SK-N-SH (cell line): ENCODE measurements at regions not wholly inside any gene's neighbourhood (a gene's known extent, or its start where the extent isn't known, plus 50 kb on each side); places are given as distances from the start of the nearest gene placed in this dataset.

ENCODE experiments used
- CTCF ChIA-PET: fragments of 300-600, 350-600 bp; formaldehyde crosslinking; extraction: SDS; loops from one replicate; lab custom pipeline; 2021; lab: Yijun Ruan, JAX
- POLR2A ChIA-PET: fragments of 350-600 bp; sonication (Branson Sonifier 250); formaldehyde crosslinking; extraction: SDS; loops from one replicate; lab custom pipeline; 2020; ENCODE audit warnings: antibody characterized with exemption, inconsistent platforms; lab: Yijun Ruan, JAX
- DNase-seq: peaks from one replicate; pipeline ENCODE4 v3.0.0; 2012
- H2AFZ ChIP-seq: fragments of 200-600 bp; sonication (generic); 2 replicates; pipeline ENCODE4 v1.8.1; 2016; ENCODE audit warnings: antibody characterized with exemption, mild to moderate bottlenecking, low read depth
- H3F3A ChIP-seq: fragments of 200-600 bp; sonication (generic); replicated peaks from 2 replicates; pipeline ENCODE3; 2016; ENCODE audit warnings: antibody characterized with exemption, mild to moderate bottlenecking; ENCODE audit not compliant: insufficient read depth
- H3K27ac ChIP-seq, 2 experiments: fragments of 200-500 bp in 1 of 2; fragments of 200-600 bp in 1 of 2; sonication (Bioruptor generic) in 1 of 2; sonication (generic), shearing (Covaris generic) in 1 of 2; 2 replicates each; pipeline versions ENCODE4 v1.5.1 to v1.6.1; 2014 to 2016; ENCODE audit warnings: low read depth in 2 of 2, inconsistent platforms in 1 of 2, low read length in 1 of 2, mild to moderate bottlenecking in 1 of 2, mixed read lengths in 1 of 2
- H3K27me3 ChIP-seq: fragments of 200-600 bp; sonication (generic), shearing (Covaris generic); 2 replicates; pipeline ENCODE4 v1.6.1; 2016; ENCODE audit warnings: mixed run types; ENCODE audit not compliant: insufficient read depth
- H3K36me3 ChIP-seq, 2 experiments: fragments of 200-500 bp in 1 of 2; fragments of 200-600 bp in 1 of 2; sonication (Bioruptor generic) in 1 of 2; sonication (generic) in 1 of 2; replicated peaks in 1 of 2; 2 replicates each; pipeline versions ENCODE3 to v1.5.1; 2014 to 2016; ENCODE audit warnings: low read length in 1 of 2, mild to moderate bottlenecking in 1 of 2; ENCODE audit not compliant: insufficient read depth in 2 of 2, control insufficient read depth in 1 of 2
- H3K4me1 ChIP-seq, 2 experiments: fragments of 200-500 bp in 1 of 2; fragments of 200-600 bp in 1 of 2; sonication (Bioruptor generic) in 1 of 2; sonication (generic), shearing (Covaris generic) in 1 of 2; 2 replicates each; pipeline versions ENCODE4 v1.5.1 to v1.6.1; 2014 to 2016; ENCODE audit warnings: low read depth in 1 of 2, low read length in 1 of 2, mixed run types in 1 of 2; ENCODE audit not compliant: insufficient read depth in 2 of 2, control insufficient read depth in 1 of 2
- H3K4me2 ChIP-seq: fragments of 200-600 bp; sonication (generic), shearing (Covaris generic); 2 replicates; pipeline ENCODE4 v1.6.1; 2017; ENCODE audit warnings: mixed run types
- H3K4me3 ChIP-seq, 2 experiments: fragments of 200-500 bp in 1 of 2; fragments of 200-600 bp in 1 of 2; sonication (Bioruptor generic) in 1 of 2; sonication (generic), shearing (Covaris generic) in 1 of 2; 2 replicates each; pipeline versions ENCODE4 v1.5.1 to v1.8.1; 2014 to 2016; ENCODE audit warnings: low read depth in 2 of 2, inconsistent platforms in 1 of 2, low read length in 1 of 2, mild to moderate bottlenecking in 1 of 2, mixed read lengths in 1 of 2, moderate library complexity in 1 of 2
- H3K79me2 ChIP-seq: fragments of 200-600 bp; sonication (generic); 2 replicates; pipeline ENCODE4 v1.8.1; 2017; ENCODE audit warnings: mild to moderate bottlenecking; ENCODE audit not compliant: insufficient read depth
- H3K9ac ChIP-seq: fragments of 200-600 bp; sonication (generic); 2 replicates; pipeline ENCODE4 v1.6.1; 2017; ENCODE audit warnings: mixed run types
- H3K9me2 ChIP-seq: fragments of 200-600 bp; sonication (generic); 2 replicates; pipeline ENCODE4 v1.6.1; 2017; ENCODE audit warnings: mixed run types
- H3K9me3 ChIP-seq: fragments of 200-600 bp; sonication (generic); 2 replicates; pipeline ENCODE4 v1.6.1; 2017; ENCODE audit warnings: mixed run types, mild to moderate bottlenecking, moderate library complexity
- H4K20me1 ChIP-seq: fragments of 200-600 bp; sonication (generic); 2 replicates; pipeline ENCODE4 v1.6.1; 2017; ENCODE audit warnings: mild to moderate bottlenecking, mixed run types; ENCODE audit not compliant: insufficient read depth
- EP300 ChIP-seq, 2 experiments: IDR thresholded peaks; 2 replicates each; pipeline versions ENCODE4 v1.4.0 to v1.6.1; 2012; ENCODE audit warnings: borderline replicate concordance in 1 of 2, low read depth in 1 of 2, low read length in 1 of 2
- EZH2phosphoT487 ChIP-seq: fragments of 200-600 bp; sonication (generic); IDR thresholded peaks from 2 replicates; pipeline ENCODE4 v1.6.1; 2017; ENCODE audit warnings: low read depth, mixed run types, mild to moderate bottlenecking, antibody characterized with exemption, moderate library complexity, borderline replicate concordance
- FOXJ3 ChIP-seq: sonication (generic); formaldehyde crosslinking; IDR thresholded peaks from 2 replicates; pipeline ENCODE4 v1.5.1; 2020; ENCODE audit warnings: mild to moderate bottlenecking, missing genetic modification reagents
- FOXM1 ChIP-seq: IDR thresholded peaks from 2 replicates; pipeline ENCODE4 v1.4.0; 2012; ENCODE audit warnings: low read depth, mild to moderate bottlenecking
- JUND ChIP-seq: IDR thresholded peaks from 2 replicates; pipeline ENCODE4 v1.4.0; 2012
- MAX ChIP-seq: IDR thresholded peaks from 2 replicates; pipeline ENCODE4 v1.4.0; 2012; ENCODE audit warnings: low read depth
- MEF2A ChIP-seq: IDR thresholded peaks from 2 replicates; pipeline ENCODE4 v1.4.0; 2012; ENCODE audit warnings: low read depth, borderline replicate concordance
- MXI1 ChIP-seq: IDR thresholded peaks from 2 replicates; pipeline ENCODE4 v1.6.1; 2012; ENCODE audit warnings: mild to moderate bottlenecking, low read depth, low read length, improper control_type of control experiment
- NFIC ChIP-seq: IDR thresholded peaks from 2 replicates; pipeline ENCODE4 v1.4.0; 2012; ENCODE audit warnings: borderline replicate concordance
- NRF1 ChIP-seq: IDR thresholded peaks from 2 replicates; pipeline ENCODE4 v1.6.1; 2012; ENCODE audit warnings: low read depth, mild to moderate bottlenecking, low read length
- RCOR1 ChIP-seq: fragments of 150-350 bp; IDR thresholded peaks from 2 replicates; pipeline ENCODE4 v1.6.1; 2017; ENCODE audit warnings: antibody characterized with exemption, low read length
- SIN3A ChIP-seq: IDR thresholded peaks from 2 replicates; pipeline ENCODE4 v1.6.1; 2012; ENCODE audit warnings: low read depth, mild to moderate bottlenecking, low read length, moderate library complexity, borderline replicate concordance
- TAF1 ChIP-seq: IDR thresholded peaks from 2 replicates; pipeline ENCODE4 v1.6.1; 2012; ENCODE audit warnings: low read depth, mild to moderate bottlenecking, low read length, moderate library complexity, borderline replicate concordance
- TCF12 ChIP-seq: IDR thresholded peaks from 2 replicates; pipeline ENCODE4 v1.4.0; 2012
- YY1 ChIP-seq: IDR thresholded peaks from 2 replicates; pipeline ENCODE4 v1.4.0; 2012; ENCODE audit warnings: low read depth, mild to moderate bottlenecking
- WGBS: methylation state at CpG from one replicate; pipeline ENCODE4 v1.1.6; 2017; ENCODE audit warnings: low lambda C conversion rate; 5-methylcytosine and 5-hydroxymethylcytosine counted together
- TF ChIP-seq, protein P1 (sequence below): fragments of 200-600 bp; sonication (generic); IDR thresholded peaks from 2 replicates; pipeline ENCODE4 v1.6.1; 2017; ENCODE audit warnings: antibody characterized with exemption, mild to moderate bottlenecking, moderate library complexity
- TF ChIP-seq, protein P2 (sequence below): IDR thresholded peaks from 2 replicates; pipeline ENCODE4 v1.6.1; 2012; ENCODE audit warnings: mild to moderate bottlenecking, low read depth, low read length, moderate library complexity

- Histone ChIP-seq H3K9ac (no peak overlapping the region), H3K27ac (peak overlapping the region in 1 of 2 experiments; percentile 92; a peak in 3 of 4 replicates), H3K4me2 (no peak overlapping the region), H3K4me3 (no peak overlapping the region), H3K36me3 (no peaks in the 10 kb centered on the region), H3F3A (peaks cover 24% of the 10 kb centered on the region), H3K27me3 (no peaks in the 10 kb centered on the region), H3K9me2 (no peaks in the 10 kb centered on the region), H4K20me1 (no peaks in the 10 kb centered on the region), H2AFZ (peak overlapping the region; percentile 25; the same call in 1 of the 2 replicates), H3K79me2 (no peaks in the 10 kb centered on the region), H3K9me3 (no peaks in the 10 kb centered on the region), H3K4me1 (peaks cover 17 to 27% of the 10 kb centered on the region in 2 experiments)
- 89% methylated on average over 3 of the region's 3 CpGs for WGBS
- no peak for TF ChIP-seq TCF12
- no peak for TF ChIP-seq RCOR1
- TF ChIP-seq MEF2A: no peak
- no peak for TF ChIP-seq MAX
- TF ChIP-seq FOXJ3: no peak
- no peak for TF ChIP-seq YY1
- no peak for TF ChIP-seq TAF1
- TF ChIP-seq NRF1: no peak
- TF ChIP-seq EP300 (IDR thresholded peaks at IDR 0.05; ENCODE audit: borderline replicate concordance in 1 of 2, low read depth in 1 of 2, low read length in 1 of 2): no peak
- TF ChIP-seq EZH2phosphoT487: no peak
- TF ChIP-seq FOXM1: no peak
- TF ChIP-seq MXI1: no peak
- TF ChIP-seq, protein P1, sequence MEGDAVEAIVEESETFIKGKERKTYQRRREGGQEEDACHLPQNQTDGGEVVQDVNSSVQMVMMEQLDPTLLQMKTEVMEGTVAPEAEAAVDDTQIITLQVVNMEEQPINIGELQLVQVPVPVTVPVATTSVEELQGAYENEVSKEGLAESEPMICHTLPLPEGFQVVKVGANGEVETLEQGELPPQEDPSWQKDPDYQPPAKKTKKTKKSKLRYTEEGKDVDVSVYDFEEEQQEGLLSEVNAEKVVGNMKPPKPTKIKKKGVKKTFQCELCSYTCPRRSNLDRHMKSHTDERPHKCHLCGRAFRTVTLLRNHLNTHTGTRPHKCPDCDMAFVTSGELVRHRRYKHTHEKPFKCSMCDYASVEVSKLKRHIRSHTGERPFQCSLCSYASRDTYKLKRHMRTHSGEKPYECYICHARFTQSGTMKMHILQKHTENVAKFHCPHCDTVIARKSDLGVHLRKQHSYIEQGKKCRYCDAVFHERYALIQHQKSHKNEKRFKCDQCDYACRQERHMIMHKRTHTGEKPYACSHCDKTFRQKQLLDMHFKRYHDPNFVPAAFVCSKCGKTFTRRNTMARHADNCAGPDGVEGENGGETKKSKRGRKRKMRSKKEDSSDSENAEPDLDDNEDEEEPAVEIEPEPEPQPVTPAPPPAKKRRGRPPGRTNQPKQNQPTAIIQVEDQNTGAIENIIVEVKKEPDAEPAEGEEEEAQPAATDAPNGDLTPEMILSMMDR: no peak
- TF ChIP-seq, protein P2, sequence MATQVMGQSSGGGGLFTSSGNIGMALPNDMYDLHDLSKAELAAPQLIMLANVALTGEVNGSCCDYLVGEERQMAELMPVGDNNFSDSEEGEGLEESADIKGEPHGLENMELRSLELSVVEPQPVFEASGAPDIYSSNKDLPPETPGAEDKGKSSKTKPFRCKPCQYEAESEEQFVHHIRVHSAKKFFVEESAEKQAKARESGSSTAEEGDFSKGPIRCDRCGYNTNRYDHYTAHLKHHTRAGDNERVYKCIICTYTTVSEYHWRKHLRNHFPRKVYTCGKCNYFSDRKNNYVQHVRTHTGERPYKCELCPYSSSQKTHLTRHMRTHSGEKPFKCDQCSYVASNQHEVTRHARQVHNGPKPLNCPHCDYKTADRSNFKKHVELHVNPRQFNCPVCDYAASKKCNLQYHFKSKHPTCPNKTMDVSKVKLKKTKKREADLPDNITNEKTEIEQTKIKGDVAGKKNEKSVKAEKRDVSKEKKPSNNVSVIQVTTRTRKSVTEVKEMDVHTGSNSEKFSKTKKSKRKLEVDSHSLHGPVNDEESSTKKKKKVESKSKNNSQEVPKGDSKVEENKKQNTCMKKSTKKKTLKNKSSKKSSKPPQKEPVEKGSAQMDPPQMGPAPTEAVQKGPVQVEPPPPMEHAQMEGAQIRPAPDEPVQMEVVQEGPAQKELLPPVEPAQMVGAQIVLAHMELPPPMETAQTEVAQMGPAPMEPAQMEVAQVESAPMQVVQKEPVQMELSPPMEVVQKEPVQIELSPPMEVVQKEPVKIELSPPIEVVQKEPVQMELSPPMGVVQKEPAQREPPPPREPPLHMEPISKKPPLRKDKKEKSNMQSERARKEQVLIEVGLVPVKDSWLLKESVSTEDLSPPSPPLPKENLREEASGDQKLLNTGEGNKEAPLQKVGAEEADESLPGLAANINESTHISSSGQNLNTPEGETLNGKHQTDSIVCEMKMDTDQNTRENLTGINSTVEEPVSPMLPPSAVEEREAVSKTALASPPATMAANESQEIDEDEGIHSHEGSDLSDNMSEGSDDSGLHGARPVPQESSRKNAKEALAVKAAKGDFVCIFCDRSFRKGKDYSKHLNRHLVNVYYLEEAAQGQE: no peak
- TF ChIP-seq NFIC: no peak
- TF ChIP-seq SIN3A: no peak
- TF ChIP-seq JUND: no peak
- CTCF ChIA-PET: interaction anchor here (0.8 kb wide), 1 partner anchor 55 kb away, joined by 3 read pairs; no protein-coding TSS in a partner anchor
- DNase-seq: no peak
- POLR2A ChIA-PET: no interaction called here
Observed at GRCh38 chr6:25168637-25169036, 110.5 kb upstream of the CARMIL1 start.
